ENCODE measurements at regions not wholly inside any gene's neighbourhood (a gene's known extent, or its start where the extent isn't known, plus 50 kb on each side); places are given as distances from the start of the nearest gene placed in this dataset.

- Histone ChIP-seq H3K79me1 (ENCODE audit: low read length) (no peaks in the 10 kb centered on the region), H3K18ac (ENCODE audit: low read length) (no peak overlapping the region), H3K4ac (ENCODE audit: low read depth, low read length) (no peak overlapping the region), H3K27me3 (ENCODE audit: insufficient read depth, low read length, poor library complexity) (no peaks in the 10 kb centered on the region), H3K36me3 (ENCODE audit: control insufficient read depth, insufficient read depth, low read length) (no peaks in the 10 kb centered on the region), H3K9ac (ENCODE audit: low read length) (no peak overlapping the region), H3K79me2 (ENCODE audit: control insufficient read depth, insufficient read depth, low read length) (no peaks in the 10 kb centered on the region), H3K27ac (ENCODE audit: low read depth, low read length) (no peak overlapping the region), H2AK5ac (ENCODE audit: low read length) (no peak overlapping the region), H3K4me1 (ENCODE audit: control insufficient read depth, low read depth, low read length) (no peaks in the 10 kb centered on the region), H2BK5ac (ENCODE audit: low read length) (no peak overlapping the region), H2BK120ac (ENCODE audit: low read depth, low read length) (no peak overlapping the region), H3K56ac (ENCODE audit: low read length) (no peak overlapping the region), H2BK15ac (replicated peaks; ENCODE audit: low read depth) (no peak overlapping the region), H3K4me3 (ENCODE audit: low read length) (no peak overlapping the region), H3K4me2 (ENCODE audit: low read length) (no peak overlapping the region), H3K23ac (ENCODE audit: low read length) (no peak overlapping the region), H4K8ac (ENCODE audit: low read depth, low read length) (no peak overlapping the region), H4K5ac (ENCODE audit: low read length) (no peak overlapping the region)
- DNase-seq = no peak
- WGBS (ENCODE audit: extremely low coverage, insufficient coverage, low lambda C conversion rate) = no CpG with 5 or more reads among the region's 32 CpGs
Observed at GRCh38 chr10:132133449-132134240, 53.1 kb upstream of the DPYSL4 start.

- Histone ChIP-seq H3K27me3 (ENCODE audit: insufficient read depth, low read length, poor library complexity) (no peaks in the 10 kb centered on the region), H3K4me2 (ENCODE audit: low read length) (no peak overlapping the region), H2BK120ac (ENCODE audit: low read depth, low read length) (no peak overlapping the region), H3K18ac (ENCODE audit: low read length) (no peak overlapping the region), H3K9ac (ENCODE audit: low read length) (no peak overlapping the region), H3K4me3 (ENCODE audit: low read length) (no peak overlapping the region), H3K27ac (ENCODE audit: low read depth, low read length) (no peak overlapping the region), H3K79me2 (ENCODE audit: control insufficient read depth, insufficient read depth, low read length) (no peaks in the 10 kb centered on the region), H2BK15ac (replicated peaks; ENCODE audit: low read depth) (no peak overlapping the region), H4K5ac (ENCODE audit: low read length) (no peak overlapping the region), H2AK5ac (ENCODE audit: low read length) (no peak overlapping the region), H2BK5ac (ENCODE audit: low read length) (no peak overlapping the region), H3K56ac (ENCODE audit: low read length) (no peak overlapping the region), H3K36me3 (ENCODE audit: control insufficient read depth, insufficient read depth, low read length) (no peaks in the 10 kb centered on the region), H3K4me1 (ENCODE audit: control insufficient read depth, low read depth, low read length) (no peaks in the 10 kb centered on the region), H3K79me1 (ENCODE audit: low read length) (no peaks in the 10 kb centered on the region), H4K8ac (ENCODE audit: low read depth, low read length) (no peak overlapping the region), H3K4ac (ENCODE audit: low read depth, low read length) (no peak overlapping the region), H3K23ac (ENCODE audit: low read length) (no peak overlapping the region)
- WGBS (ENCODE audit: extremely low coverage, insufficient coverage, low lambda C conversion rate) = no CpG with 5 or more reads among the region's 38 CpGs
- DNase-seq = no peak
Observed at GRCh38 chr10:132134241-132135052, 52.3 kb upstream of the DPYSL4 start.

- Histone ChIP-seq H2BK5ac (ENCODE audit: low read length) (no peak overlapping the region), H2AK5ac (ENCODE audit: low read length) (no peak overlapping the region), H3K79me2 (ENCODE audit: control insufficient read depth, insufficient read depth, low read length) (no peaks in the 10 kb centered on the region), H2BK15ac (replicated peaks; ENCODE audit: low read depth) (no peak overlapping the region), H3K4me3 (ENCODE audit: low read length) (no peak overlapping the region), H3K4ac (ENCODE audit: low read depth, low read length) (no peak overlapping the region), H3K9ac (ENCODE audit: low read length) (no peak overlapping the region), H3K27ac (ENCODE audit: low read depth, low read length) (no peak overlapping the region), H3K56ac (ENCODE audit: low read length) (no peak overlapping the region), H3K18ac (ENCODE audit: low read length) (no peak overlapping the region), H3K79me1 (ENCODE audit: low read length) (no peaks in the 10 kb centered on the region), H4K8ac (ENCODE audit: low read depth, low read length) (no peak overlapping the region), H3K23ac (ENCODE audit: low read length) (no peak overlapping the region), H2BK120ac (ENCODE audit: low read depth, low read length) (no peak overlapping the region), H3K4me2 (ENCODE audit: low read length) (no peak overlapping the region), H4K5ac (ENCODE audit: low read length) (no peak overlapping the region), H3K27me3 (ENCODE audit: insufficient read depth, low read length, poor library complexity) (no peaks in the 10 kb centered on the region), H3K36me3 (ENCODE audit: control insufficient read depth, insufficient read depth, low read length) (no peaks in the 10 kb centered on the region), H3K4me1 (ENCODE audit: control insufficient read depth, low read depth, low read length) (no peaks in the 10 kb centered on the region)
- WGBS (ENCODE audit: extremely low coverage, insufficient coverage, low lambda C conversion rate) = no CpG with 5 or more reads among the region's 39 CpGs
- peak; percentile 20 for DNase-seq
Observed at GRCh38 chr10:132135053-132135872, 51.5 kb upstream of the DPYSL4 start.

DNA sequence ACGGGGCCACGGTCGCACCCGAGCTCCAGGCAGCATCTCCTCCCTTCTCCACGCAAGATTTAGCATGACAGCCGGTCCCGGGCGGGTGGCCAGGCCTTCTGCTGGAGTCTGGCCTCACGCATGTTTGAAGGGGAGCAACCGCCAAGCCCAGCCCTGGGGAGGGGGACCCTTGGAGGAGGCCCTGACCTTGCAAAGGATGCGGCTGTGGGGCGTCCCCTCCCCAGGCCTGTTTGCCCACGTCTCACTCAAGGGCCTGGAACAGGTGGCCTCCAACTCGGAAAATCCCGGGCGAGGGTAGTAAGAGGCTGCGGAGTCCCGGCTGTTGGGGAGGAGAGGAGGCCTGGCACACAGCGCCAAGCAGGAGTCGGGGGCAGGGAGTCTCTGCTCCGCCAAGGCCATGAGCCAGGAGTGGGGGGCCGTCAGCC, 50.6 kb upstream of the DPYSL4 start:
- WGBS (ENCODE audit: extremely low coverage, insufficient coverage, low lambda C conversion rate) = no CpG with 5 or more reads among the region's 22 CpGs

DNA sequence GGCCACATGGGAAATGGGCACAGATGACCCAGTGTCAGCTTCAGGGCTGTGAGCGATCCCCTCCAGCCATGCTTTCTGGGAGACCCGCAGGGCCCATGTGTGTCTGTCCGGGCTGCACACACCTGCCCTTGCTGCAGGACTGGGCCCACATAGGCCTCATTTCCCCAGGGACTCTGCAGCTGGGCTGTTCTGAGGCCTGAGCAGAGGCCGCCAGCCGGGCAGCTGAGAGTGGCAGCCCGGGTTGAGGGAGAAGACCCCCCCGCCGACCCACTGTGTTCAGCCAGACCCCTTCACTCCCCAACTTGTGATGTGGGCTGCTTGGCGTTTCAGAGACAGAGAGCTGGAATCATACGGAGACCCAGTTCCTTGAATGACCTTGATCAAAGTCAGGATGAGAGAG, 50.1 kb upstream of the DPYSL4 start:
- Histone ChIP-seq H2BK5ac (ENCODE audit: low read length) (no peak overlapping the region), H2AK5ac (ENCODE audit: low read length) (no peak overlapping the region)

More for the DNA sequence above, 50.6 kb upstream of the DPYSL4 start:
- Histone ChIP-seq H2BK5ac (ENCODE audit: low read length) (no peak overlapping the region), H3K79me2 (ENCODE audit: control insufficient read depth, insufficient read depth, low read length) (no peaks in the 10 kb centered on the region), H3K18ac (ENCODE audit: low read length) (no peak overlapping the region), H4K8ac (ENCODE audit: low read depth, low read length) (no peak overlapping the region), H3K36me3 (ENCODE audit: control insufficient read depth, insufficient read depth, low read length) (no peaks in the 10 kb centered on the region), H3K4me1 (ENCODE audit: control insufficient read depth, low read depth, low read length) (no peaks in the 10 kb centered on the region), H3K4ac (ENCODE audit: low read depth, low read length) (no peak overlapping the region), H2BK15ac (replicated peaks; ENCODE audit: low read depth) (no peak overlapping the region), H2AK5ac (ENCODE audit: low read length) (no peak overlapping the region), H3K9ac (ENCODE audit: low read length) (no peak overlapping the region), H3K27ac (ENCODE audit: low read depth, low read length) (no peak overlapping the region), H3K56ac (ENCODE audit: low read length) (no peak overlapping the region), H3K4me2 (ENCODE audit: low read length) (no peak overlapping the region), H3K23ac (ENCODE audit: low read length) (no peak overlapping the region), H4K5ac (ENCODE audit: low read length) (no peak overlapping the region), H3K79me1 (ENCODE audit: low read length) (no peaks in the 10 kb centered on the region), H3K27me3 (ENCODE audit: insufficient read depth, low read length, poor library complexity) (no peaks in the 10 kb centered on the region), H2BK120ac (ENCODE audit: low read depth, low read length) (no peak overlapping the region), H3K4me3 (ENCODE audit: low read length) (no peak overlapping the region)
- no peak for DNase-seq

More for the DNA sequence above, 50.1 kb upstream of the DPYSL4 start:
- no peaks in the 10 kb centered on the region for H3K27me3 ChIP-seq (ENCODE audit: insufficient read depth, low read length, poor library complexity)
- H3K79me1 ChIP-seq (ENCODE audit: low read length) = no peaks in the 10 kb centered on the region
- no peaks in the 10 kb centered on the region for H3K79me2 ChIP-seq (ENCODE audit: control insufficient read depth, insufficient read depth, low read length)
- no peak overlapping the region for H2BK120ac ChIP-seq (ENCODE audit: low read depth, low read length)
- H3K4ac ChIP-seq (ENCODE audit: low read depth, low read length) = no peak overlapping the region
- no peak overlapping the region for H3K56ac ChIP-seq (ENCODE audit: low read length)
- no peak overlapping the region for H3K9ac ChIP-seq (ENCODE audit: low read length)
- no peak overlapping the region for H4K8ac ChIP-seq (ENCODE audit: low read depth, low read length)
- H3K27ac ChIP-seq (ENCODE audit: low read depth, low read length) = no peak overlapping the region
- H3K4me2 ChIP-seq (ENCODE audit: low read length) = no peak overlapping the region
- no peak for DNase-seq
- H4K5ac ChIP-seq (ENCODE audit: low read length) = no peak overlapping the region
- WGBS (ENCODE audit: extremely low coverage, insufficient coverage, low lambda C conversion rate) = no CpG with 5 or more reads among the region's 10 CpGs
- H3K4me3 ChIP-seq (ENCODE audit: low read length) = no peak overlapping the region
- no peak overlapping the region for H2BK15ac ChIP-seq (replicated peaks; ENCODE audit: low read depth)
- no peaks in the 10 kb centered on the region for H3K4me1 ChIP-seq (ENCODE audit: control insufficient read depth, low read depth, low read length)
- no peak overlapping the region for H3K23ac ChIP-seq (ENCODE audit: low read length)
- no peaks in the 10 kb centered on the region for H3K36me3 ChIP-seq (ENCODE audit: control insufficient read depth, insufficient read depth, low read length)
- no peak overlapping the region for H3K18ac ChIP-seq (ENCODE audit: low read length)
